ENCODE measurements at regions not wholly inside any gene's neighbourhood (a gene's known extent, or its start where the extent isn't known, plus 50 kb on each side); places are given as distances from the start of the nearest gene placed in this dataset.
A peak's percentile ranks its signal among the peaks of the same experiment; 100 is the strongest.

DNA sequence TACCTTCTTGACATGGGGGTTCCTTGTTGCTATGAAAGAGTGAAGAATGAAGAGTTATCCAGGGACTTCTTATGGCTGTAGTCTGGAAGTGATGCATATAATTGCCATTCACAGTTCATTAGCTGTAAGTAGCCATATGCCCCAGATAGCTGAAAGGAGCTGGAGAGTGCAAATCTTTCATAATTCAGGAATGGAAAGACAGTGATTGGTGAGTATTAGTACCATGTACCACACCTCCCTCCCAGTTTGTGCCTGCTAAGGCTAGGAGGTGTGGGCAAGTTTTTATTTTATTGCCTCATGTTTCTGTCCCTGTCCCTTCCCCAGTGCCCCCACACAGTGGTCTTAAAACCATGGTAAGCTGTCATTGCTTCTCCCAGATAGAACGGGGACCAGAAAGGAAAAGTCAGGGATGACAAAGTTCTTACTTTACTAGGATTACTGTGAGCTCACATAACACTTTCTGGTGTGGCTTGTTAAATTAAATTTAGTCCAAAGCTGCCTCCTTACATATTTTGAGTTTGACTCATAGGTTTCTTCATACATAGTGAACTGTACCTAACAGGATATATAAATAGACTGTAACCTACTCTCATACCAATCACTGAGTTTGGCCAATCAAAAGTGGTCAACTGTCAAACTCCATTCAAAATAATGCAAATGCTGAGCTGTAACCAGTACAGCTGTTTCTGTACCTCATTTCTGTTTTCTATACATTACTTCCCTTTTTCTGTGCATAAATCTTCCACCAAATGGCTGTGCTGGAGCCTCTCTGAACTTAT lies 119.4 kb downstream of the RFPL4B start:
- H3K27ac ChIP-seq (ENCODE audit: low read depth): no peak overlapping the region
- ATAC-seq: no peak

DNA sequence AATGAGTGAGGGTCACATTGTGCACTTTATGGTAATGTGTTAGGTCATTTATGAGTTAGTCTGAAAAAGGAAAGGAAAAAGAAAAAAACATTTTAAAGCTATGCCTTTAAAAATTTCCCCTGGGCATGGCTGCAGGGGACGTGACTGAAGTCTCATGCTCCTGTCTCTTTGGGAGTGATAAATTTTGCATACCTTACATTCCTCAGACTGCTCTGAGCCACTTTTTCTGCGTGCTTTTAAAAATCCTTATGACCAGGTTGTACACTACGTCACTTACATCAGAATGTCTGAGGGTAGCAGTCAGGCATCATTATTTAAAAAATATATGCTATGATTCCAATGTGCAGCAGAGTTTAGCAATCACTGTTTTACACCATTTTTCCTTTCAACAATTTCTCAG lies 121.2 kb downstream of the RFPL4B start:
- H3K9me3 Mint-ChIP-seq: no peaks in the 10 kb centered on the region
- H3K36me3 Mint-ChIP-seq (ENCODE audit: low read depth): no peaks in the 10 kb centered on the region
- no peak overlapping the region for H3K27ac Mint-ChIP-seq
- H3K4me1 Mint-ChIP-seq: no peaks in the 10 kb centered on the region
- Histone ChIP-seq H2AFZ (no peak overlapping the region), H3K4me3 (no peak overlapping the region), H3K27me3 (ENCODE audit: insufficient read depth) (no peaks in the 10 kb centered on the region), H4K20me1 (replicated peaks; ENCODE audit: insufficient read depth) (no peaks in the 10 kb centered on the region), H3K4me1 (ENCODE audit: insufficient read depth) (no peaks in the 10 kb centered on the region), H3K4me2 (no peak overlapping the region), H3F3A (replicated peaks; ENCODE audit: low read depth) (no peaks in the 10 kb centered on the region), H3K27ac (ENCODE audit: low read depth) (no peak overlapping the region), H3K36me3 (ENCODE audit: insufficient read depth) (no peaks in the 10 kb centered on the region), H3K79me2 (replicated peaks; ENCODE audit: insufficient read depth) (no peaks in the 10 kb centered on the region), H3K9me2 (ENCODE audit: insufficient read depth) (0 out of 2 replicates have a peak, but pooled peaks cover 3% of the 10 kb centered on the region)
- peak; percentile 6 for DNase-seq (ENCODE audit: low spot score)
- no peak for ATAC-seq
- H3K4me3 Mint-ChIP-seq: no peak overlapping the region
- no peaks in the 10 kb centered on the region for H3K27me3 Mint-ChIP-seq (ENCODE audit: insufficient read depth, low read depth, poor library complexity)
- TF ChIP-seq ZNF114 (CRISPR knock-in tag; IDR thresholded peaks at IDR 0.05) (no peak), POLR2AphosphoS5 (IDR thresholded peaks at IDR 0.05; ENCODE audit: low read depth) (no peak), CREB1 (CRISPR knock-in tag; IDR thresholded peaks at IDR 0.05; ENCODE audit: low read depth) (no peak), NANOG (IDR thresholded peaks at IDR 0.05; ENCODE audit: borderline replicate concordance) (no peak)
- TF ChIP-seq, protein P1, sequence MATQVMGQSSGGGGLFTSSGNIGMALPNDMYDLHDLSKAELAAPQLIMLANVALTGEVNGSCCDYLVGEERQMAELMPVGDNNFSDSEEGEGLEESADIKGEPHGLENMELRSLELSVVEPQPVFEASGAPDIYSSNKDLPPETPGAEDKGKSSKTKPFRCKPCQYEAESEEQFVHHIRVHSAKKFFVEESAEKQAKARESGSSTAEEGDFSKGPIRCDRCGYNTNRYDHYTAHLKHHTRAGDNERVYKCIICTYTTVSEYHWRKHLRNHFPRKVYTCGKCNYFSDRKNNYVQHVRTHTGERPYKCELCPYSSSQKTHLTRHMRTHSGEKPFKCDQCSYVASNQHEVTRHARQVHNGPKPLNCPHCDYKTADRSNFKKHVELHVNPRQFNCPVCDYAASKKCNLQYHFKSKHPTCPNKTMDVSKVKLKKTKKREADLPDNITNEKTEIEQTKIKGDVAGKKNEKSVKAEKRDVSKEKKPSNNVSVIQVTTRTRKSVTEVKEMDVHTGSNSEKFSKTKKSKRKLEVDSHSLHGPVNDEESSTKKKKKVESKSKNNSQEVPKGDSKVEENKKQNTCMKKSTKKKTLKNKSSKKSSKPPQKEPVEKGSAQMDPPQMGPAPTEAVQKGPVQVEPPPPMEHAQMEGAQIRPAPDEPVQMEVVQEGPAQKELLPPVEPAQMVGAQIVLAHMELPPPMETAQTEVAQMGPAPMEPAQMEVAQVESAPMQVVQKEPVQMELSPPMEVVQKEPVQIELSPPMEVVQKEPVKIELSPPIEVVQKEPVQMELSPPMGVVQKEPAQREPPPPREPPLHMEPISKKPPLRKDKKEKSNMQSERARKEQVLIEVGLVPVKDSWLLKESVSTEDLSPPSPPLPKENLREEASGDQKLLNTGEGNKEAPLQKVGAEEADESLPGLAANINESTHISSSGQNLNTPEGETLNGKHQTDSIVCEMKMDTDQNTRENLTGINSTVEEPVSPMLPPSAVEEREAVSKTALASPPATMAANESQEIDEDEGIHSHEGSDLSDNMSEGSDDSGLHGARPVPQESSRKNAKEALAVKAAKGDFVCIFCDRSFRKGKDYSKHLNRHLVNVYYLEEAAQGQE (IDR thresholded peaks at IDR 0.05; ENCODE audit: unreplicated experiment): no peak
- TF ChIP-seq, protein P2, sequence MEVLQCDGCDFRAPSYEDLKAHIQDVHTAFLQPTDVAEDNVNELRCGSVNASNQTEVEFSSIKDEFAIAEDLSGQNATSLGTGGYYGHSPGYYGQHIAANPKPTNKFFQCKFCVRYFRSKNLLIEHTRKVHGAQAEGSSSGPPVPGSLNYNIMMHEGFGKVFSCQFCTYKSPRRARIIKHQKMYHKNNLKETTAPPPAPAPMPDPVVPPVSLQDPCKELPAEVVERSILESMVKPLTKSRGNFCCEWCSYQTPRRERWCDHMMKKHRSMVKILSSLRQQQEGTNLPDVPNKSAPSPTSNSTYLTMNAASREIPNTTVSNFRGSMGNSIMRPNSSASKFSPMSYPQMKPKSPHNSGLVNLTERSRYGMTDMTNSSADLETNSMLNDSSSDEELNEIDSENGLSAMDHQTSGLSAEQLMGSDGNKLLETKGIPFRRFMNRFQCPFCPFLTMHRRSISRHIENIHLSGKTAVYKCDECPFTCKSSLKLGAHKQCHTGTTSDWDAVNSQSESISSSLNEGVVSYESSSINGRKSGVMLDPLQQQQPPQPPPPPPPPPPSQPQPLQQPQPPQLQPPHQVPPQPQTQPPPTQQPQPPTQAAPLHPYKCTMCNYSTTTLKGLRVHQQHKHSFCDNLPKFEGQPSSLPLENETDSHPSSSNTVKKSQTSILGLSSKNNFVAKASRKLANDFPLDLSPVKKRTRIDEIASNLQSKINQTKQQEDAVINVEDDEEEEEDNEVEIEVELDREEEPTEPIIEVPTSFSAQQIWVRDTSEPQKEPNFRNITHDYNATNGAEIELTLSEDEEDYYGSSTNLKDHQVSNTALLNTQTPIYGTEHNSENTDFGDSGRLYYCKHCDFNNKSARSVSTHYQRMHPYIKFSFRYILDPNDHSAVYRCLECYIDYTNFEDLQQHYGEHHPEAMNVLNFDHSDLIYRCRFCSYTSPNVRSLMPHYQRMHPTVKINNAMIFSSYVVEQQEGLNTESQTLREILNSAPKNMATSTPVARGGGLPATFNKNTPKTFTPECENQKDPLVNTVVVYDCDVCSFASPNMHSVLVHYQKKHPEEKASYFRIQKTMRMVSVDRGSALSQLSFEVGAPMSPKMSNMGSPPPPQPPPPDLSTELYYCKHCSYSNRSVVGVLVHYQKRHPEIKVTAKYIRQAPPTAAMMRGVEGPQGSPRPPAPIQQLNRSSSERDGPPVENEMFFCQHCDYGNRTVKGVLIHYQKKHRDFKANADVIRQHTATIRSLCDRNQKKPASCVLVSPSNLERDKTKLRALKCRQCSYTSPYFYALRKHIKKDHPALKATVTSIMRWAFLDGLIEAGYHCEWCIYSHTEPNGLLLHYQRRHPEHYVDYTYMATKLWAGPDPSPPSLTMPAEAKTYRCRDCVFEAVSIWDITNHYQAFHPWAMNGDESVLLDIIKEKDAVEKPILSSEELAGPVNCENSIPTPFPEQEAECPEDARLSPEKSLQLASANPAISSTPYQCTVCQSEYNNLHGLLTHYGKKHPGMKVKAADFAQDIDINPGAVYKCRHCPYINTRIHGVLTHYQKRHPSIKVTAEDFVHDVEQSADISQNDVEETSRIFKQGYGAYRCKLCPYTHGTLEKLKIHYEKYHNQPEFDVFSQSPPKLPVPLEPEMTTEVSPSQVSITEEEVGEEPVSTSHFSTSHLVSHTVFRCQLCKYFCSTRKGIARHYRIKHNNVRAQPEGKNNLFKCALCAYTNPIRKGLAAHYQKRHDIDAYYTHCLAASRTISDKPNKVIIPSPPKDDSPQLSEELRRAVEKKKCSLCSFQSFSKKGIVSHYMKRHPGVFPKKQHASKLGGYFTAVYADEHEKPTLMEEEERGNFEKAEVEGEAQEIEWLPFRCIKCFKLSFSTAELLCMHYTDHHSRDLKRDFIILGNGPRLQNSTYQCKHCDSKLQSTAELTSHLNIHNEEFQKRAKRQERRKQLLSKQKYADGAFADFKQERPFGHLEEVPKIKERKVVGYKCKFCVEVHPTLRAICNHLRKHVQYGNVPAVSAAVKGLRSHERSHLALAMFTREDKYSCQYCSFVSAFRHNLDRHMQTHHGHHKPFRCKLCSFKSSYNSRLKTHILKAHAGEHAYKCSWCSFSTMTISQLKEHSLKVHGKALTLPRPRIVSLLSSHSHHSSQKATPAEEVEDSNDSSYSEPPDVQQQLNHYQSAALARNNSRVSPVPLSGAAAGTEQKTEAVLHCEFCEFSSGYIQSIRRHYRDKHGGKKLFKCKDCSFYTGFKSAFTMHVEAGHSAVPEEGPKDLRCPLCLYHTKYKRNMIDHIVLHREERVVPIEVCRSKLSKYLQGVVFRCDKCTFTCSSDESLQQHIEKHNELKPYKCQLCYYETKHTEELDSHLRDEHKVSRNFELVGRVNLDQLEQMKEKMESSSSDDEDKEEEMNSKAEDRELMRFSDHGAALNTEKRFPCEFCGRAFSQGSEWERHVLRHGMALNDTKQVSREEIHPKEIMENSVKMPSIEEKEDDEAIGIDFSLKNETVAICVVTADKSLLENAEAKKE (CRISPR knock-in tag; IDR thresholded peaks at IDR 0.05): no peak

More for the DNA sequence above, 119.4 kb downstream of the RFPL4B start:
- no peaks in the 10 kb centered on the region for H3K4me1 Mint-ChIP-seq
- no peak overlapping the region for H3K4me3 Mint-ChIP-seq
- H3K4me1 ChIP-seq (ENCODE audit: insufficient read depth): no peaks in the 10 kb centered on the region
- no peak overlapping the region for H3K4me3 ChIP-seq
- no peaks in the 10 kb centered on the region for H3K9me3 Mint-ChIP-seq
- TF ChIP-seq, protein P3, sequence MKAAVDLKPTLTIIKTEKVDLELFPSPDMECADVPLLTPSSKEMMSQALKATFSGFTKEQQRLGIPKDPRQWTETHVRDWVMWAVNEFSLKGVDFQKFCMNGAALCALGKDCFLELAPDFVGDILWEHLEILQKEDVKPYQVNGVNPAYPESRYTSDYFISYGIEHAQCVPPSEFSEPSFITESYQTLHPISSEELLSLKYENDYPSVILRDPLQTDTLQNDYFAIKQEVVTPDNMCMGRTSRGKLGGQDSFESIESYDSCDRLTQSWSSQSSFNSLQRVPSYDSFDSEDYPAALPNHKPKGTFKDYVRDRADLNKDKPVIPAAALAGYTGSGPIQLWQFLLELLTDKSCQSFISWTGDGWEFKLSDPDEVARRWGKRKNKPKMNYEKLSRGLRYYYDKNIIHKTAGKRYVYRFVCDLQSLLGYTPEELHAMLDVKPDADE (IDR thresholded peaks at IDR 0.05): no peak
- TF ChIP-seq STAT1 (IDR thresholded peaks at IDR 0.05; ENCODE audit: unreplicated experiment) (no peak), EZH2 (IDR thresholded peaks at IDR 0.05; ENCODE audit: low read depth, unreplicated experiment) (no peak)
- H3K27ac Mint-ChIP-seq: no peak overlapping the region
- H3K36me3 ChIP-seq (ENCODE audit: insufficient read depth): no peaks in the 10 kb centered on the region
- H3K36me3 Mint-ChIP-seq (ENCODE audit: low read depth): no peaks in the 10 kb centered on the region
- H3K79me2 ChIP-seq (replicated peaks; ENCODE audit: insufficient read depth): no peaks in the 10 kb centered on the region
- no peak overlapping the region for H3K4me2 ChIP-seq
- no peak for DNase-seq (ENCODE audit: low spot score)
- H3K9me2 ChIP-seq (ENCODE audit: insufficient read depth): 0 out of 2 replicates have a peak, but pooled peaks cover 3% of the 10 kb centered on the region
- no peaks in the 10 kb centered on the region for H3K27me3 ChIP-seq (ENCODE audit: insufficient read depth)
- no peaks in the 10 kb centered on the region for H4K20me1 ChIP-seq (replicated peaks; ENCODE audit: insufficient read depth)
- no peaks in the 10 kb centered on the region for H3F3A ChIP-seq (replicated peaks; ENCODE audit: low read depth)
- H3K27me3 Mint-ChIP-seq (ENCODE audit: insufficient read depth, low read depth, poor library complexity): no peaks in the 10 kb centered on the region
- no peak overlapping the region for H2AFZ ChIP-seq
